Thyroid gland (tissue), 4 donors: ENCODE measurements at regions not wholly inside any gene's neighbourhood (a gene's known extent, or its start where the extent isn't known, plus 50 kb on each side); places are given as distances from the start of the nearest gene placed in this dataset.

Experiments
- DNase-seq, 2 donors: peaks; one replicate each; pipeline ENCODE4 v3.0.0-alpha.2; 2019
- H3K27ac ChIP-seq, 3 donors: fragments of 200-600 bp; sonication (generic); 1 replicate in 2 of 3; 2 replicates in 1 of 3; pipeline ENCODE4 v1.5.1; 2016 to 2019; ENCODE audit warnings: mild to moderate bottlenecking in 1 of 3, moderate library complexity in 1 of 3
- H3K27me3 ChIP-seq: fragments of 200-600 bp; sonication (generic); one replicate; pipeline ENCODE4 v1.5.1; 2019
- H3K36me3 ChIP-seq, 2 donors: fragments of 200-600 bp; sonication (generic); one replicate each; pipeline ENCODE4 v1.5.1; 2016 to 2019
- H3K4me1 ChIP-seq, 2 donors: fragments of 200-600 bp; sonication (generic); one replicate each; pipeline ENCODE4 v1.5.1; 2017 to 2019
- H3K4me3 ChIP-seq, 3 donors: fragments of 200-600 bp; sonication (generic); replicated peaks in 1 of 3; 1 replicate in 2 of 3; 2 replicates in 1 of 3; pipeline ENCODE4 v1.5.1; 2016; ENCODE audit warnings: mild to moderate bottlenecking in 1 of 3
- H3K9me3 ChIP-seq: fragments of 200-600 bp; sonication (generic); one replicate; pipeline ENCODE4 v1.5.1; 2017
- POLR2A ChIP-seq, 2 donors: fragments of 450-650 bp; IDR thresholded peaks; one replicate each; pipeline ENCODE4 v1.6.1; 2017; ENCODE audit warnings: antibody characterized with exemption in 2 of 2, mild to moderate bottlenecking in 2 of 2, moderate library complexity in 1 of 2
- WGBS, 2 donors: methylation state at CpG; one replicate each; pipeline ENCODE4 v1.1.5; 2017; 5-methylcytosine and 5-hydroxymethylcytosine counted together
- intact Hi-C: fragments of 100-400 bp; cut with DNase I; formaldehyde crosslinking; loops from one replicate; pipeline ENCODE4 v1.15.1; 2023
- TF ChIP-seq, protein P1 (sequence below), 6 experiments: fragments of 200-600 bp in 3 of 6; fragments of 450-650 bp in 3 of 6; sonication (generic) in 3 of 6; IDR thresholded peaks; one replicate each; pipeline ENCODE4 v1.5.1; 2016 to 2019; ENCODE audit warnings: antibody characterized with exemption in 6 of 6, mild to moderate bottlenecking in 2 of 6, inconsistent platforms in 1 of 6, moderate library complexity in 1 of 6

- Histone ChIP-seq H3K4me3 (no peak overlapping the region), H3K9me3 (no peaks in the 10 kb centered on the region), H3K27ac (no peak overlapping the region), H3K4me1 (peaks cover 5 to 7% of the 10 kb centered on the region in 2 donors), H3K27me3 (no peaks in the 10 kb centered on the region), H3K36me3 (no peaks in the 10 kb centered on the region)
- intact Hi-C loops: no loop called here
- no peak for DNase-seq
- WGBS, 2 donors: 75 to 83% methylated on average over 3 of the region's 3 CpGs
- no peak for TF ChIP-seq POLR2A (IDR thresholded peaks at IDR 0.05)
- TF ChIP-seq, protein P1, sequence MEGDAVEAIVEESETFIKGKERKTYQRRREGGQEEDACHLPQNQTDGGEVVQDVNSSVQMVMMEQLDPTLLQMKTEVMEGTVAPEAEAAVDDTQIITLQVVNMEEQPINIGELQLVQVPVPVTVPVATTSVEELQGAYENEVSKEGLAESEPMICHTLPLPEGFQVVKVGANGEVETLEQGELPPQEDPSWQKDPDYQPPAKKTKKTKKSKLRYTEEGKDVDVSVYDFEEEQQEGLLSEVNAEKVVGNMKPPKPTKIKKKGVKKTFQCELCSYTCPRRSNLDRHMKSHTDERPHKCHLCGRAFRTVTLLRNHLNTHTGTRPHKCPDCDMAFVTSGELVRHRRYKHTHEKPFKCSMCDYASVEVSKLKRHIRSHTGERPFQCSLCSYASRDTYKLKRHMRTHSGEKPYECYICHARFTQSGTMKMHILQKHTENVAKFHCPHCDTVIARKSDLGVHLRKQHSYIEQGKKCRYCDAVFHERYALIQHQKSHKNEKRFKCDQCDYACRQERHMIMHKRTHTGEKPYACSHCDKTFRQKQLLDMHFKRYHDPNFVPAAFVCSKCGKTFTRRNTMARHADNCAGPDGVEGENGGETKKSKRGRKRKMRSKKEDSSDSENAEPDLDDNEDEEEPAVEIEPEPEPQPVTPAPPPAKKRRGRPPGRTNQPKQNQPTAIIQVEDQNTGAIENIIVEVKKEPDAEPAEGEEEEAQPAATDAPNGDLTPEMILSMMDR (IDR thresholded peaks at IDR 0.05): no peak
Measured at GRCh38 chr3:24545887-24546286, 51.2 kb upstream of the THRB start.

GRCh38 chr3:24548278-24548677 lies 53.6 kb upstream of the THRB start:
- Histone ChIP-seq H3K36me3 (no peaks in the 10 kb centered on the region), H3K27ac (peak overlapping the region in 1 of 3 donors; percentile 13), H3K4me1 (peaks cover 5 to 7% of the 10 kb centered on the region in 2 donors), H3K4me3 (no peak overlapping the region), H3K27me3 (no peaks in the 10 kb centered on the region), H3K9me3 (no peaks in the 10 kb centered on the region)
- 20 to 21% methylated on average over 2 of the region's 2 CpGs for WGBS, 2 donors
- DNase-seq: peak in 1 of 2 donors; percentile 18
- TF ChIP-seq POLR2A (IDR thresholded peaks at IDR 0.05): no peak
- intact Hi-C loops: no loop called here

DNA sequence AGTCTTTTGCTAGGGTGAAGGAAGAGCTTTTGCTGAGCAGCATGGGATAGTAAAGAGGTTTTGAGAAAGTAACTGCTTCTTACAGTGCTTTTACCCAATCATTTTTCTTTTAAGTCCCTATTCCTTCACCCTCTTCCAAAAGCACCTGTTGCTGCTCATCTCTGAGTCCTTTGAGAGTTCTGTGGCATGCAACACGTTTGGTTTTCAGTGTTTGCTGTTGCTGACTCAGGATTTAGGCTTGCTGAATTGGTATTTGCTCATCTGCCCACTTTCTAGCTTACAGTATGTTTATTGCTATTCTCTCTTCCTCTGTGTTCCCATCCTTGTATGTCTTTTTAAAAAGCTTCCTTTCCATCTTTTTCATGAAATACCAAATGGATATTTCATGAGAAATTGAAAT lies 55.9 kb upstream of the THRB start:
- peaks cover 5 to 7% of the 10 kb centered on the region in 2 donors for H3K4me1 ChIP-seq
- TF ChIP-seq, protein P1 (IDR thresholded peaks at IDR 0.05): no peak
- TF ChIP-seq POLR2A (IDR thresholded peaks at IDR 0.05): no peak
- H3K4me3 ChIP-seq: no peak overlapping the region
- intact Hi-C loops: no loop called here
- DNase-seq: no peak
- no peak overlapping the region for H3K27ac ChIP-seq
- H3K27me3 ChIP-seq: no peaks in the 10 kb centered on the region
- H3K36me3 ChIP-seq: no peaks in the 10 kb centered on the region
- H3K9me3 ChIP-seq: no peaks in the 10 kb centered on the region
- WGBS, 2 donors: 33 to 43% methylated on average over 1 of the region's 1 CpG

DNA sequence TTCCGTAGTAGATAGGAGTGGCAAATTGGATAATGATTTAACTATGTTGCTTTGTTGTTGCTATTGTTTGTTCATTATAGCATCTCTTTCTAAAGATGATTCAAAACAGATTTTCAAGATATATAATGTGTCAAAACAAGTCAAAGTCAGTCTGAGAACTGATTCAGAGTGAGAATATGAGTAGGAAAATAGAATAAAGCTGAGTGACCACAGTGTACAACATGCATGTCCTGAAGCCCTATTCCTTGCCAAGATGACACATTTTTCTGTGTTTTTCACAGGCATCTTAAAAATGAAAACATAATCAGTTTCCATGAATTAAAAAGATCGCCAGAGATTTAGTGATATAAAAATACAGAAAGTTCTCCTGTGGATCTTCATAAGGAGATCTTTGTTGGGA lies 57.0 kb upstream of the THRB start:
- Histone ChIP-seq H3K27me3 (no peaks in the 10 kb centered on the region), H3K4me3 (no peak overlapping the region), H3K9me3 (no peaks in the 10 kb centered on the region), H3K27ac (no peak overlapping the region), H3K4me1 (peaks cover 5 to 7% of the 10 kb centered on the region in 2 donors), H3K36me3 (no peaks in the 10 kb centered on the region)
- DNase-seq: no peak
- TF ChIP-seq, protein P1 (IDR thresholded peaks at IDR 0.05): no peak
- no peak for TF ChIP-seq POLR2A (IDR thresholded peaks at IDR 0.05)
- 85 to 87% methylated on average over 2 of the region's 2 CpGs for WGBS, 2 donors
- intact Hi-C loops: no loop called here

DNA sequence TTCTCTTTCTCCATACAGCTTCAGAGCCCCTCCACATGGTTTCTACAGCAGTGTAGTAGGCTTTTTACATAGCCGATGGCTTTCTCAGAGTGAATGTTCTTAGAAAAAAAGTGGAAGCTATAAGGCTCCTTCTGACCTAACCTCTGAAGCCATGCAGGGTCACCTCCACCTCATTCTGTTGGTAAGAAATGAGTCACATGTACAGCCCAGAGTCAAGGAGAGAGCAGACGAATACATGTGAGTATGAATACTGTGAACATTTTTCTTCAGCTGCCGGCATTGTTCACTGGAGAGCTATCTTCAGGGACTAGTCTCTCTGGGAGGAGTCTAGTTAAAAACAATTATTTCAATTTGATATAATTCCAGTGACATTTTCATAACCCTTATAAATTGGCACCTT lies 68.2 kb upstream of the THRB start:
- no peaks in the 10 kb centered on the region for H3K4me1 ChIP-seq
- no peak overlapping the region for H3K27ac ChIP-seq
- H3K9me3 ChIP-seq: no peaks in the 10 kb centered on the region
- H3K27me3 ChIP-seq: no peaks in the 10 kb centered on the region
- intact Hi-C loops: no loop called here
- H3K4me3 ChIP-seq: no peak overlapping the region
- no peak for TF ChIP-seq POLR2A (IDR thresholded peaks at IDR 0.05)
- 96 to 97% methylated on average over 3 of the region's 3 CpGs for WGBS, 2 donors
- H3K36me3 ChIP-seq: no peaks in the 10 kb centered on the region
- DNase-seq: no peak

DNA sequence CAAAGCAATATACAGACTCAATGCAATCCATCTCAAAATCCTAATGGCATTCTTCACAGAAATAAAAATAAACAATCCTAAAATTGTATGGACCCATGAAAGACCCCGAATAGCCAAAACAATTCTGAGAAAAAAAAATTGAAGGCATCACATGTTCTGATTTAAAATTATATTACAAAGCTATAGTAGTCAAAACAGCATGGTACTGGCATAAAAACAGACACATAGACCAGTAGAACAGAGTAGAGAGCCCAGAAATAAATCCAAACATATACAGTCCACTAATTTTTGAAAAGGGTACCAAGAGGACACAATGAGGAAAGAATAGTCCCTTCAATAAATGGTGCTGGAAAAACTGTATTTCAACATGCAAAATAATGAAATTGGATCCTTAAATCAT lies 70.4 kb upstream of the THRB start:
- H3K4me3 ChIP-seq: no peak overlapping the region
- 71 to 73% methylated on average over 1 of the region's 1 CpG for WGBS, 2 donors
- no peaks in the 10 kb centered on the region for H3K36me3 ChIP-seq
- no peaks in the 10 kb centered on the region for H3K4me1 ChIP-seq
- no peak for DNase-seq
- no peaks in the 10 kb centered on the region for H3K27me3 ChIP-seq
- H3K9me3 ChIP-seq: no peaks in the 10 kb centered on the region
- no peak overlapping the region for H3K27ac ChIP-seq
- TF ChIP-seq, protein P1 (IDR thresholded peaks at IDR 0.05): no peak
- TF ChIP-seq POLR2A (IDR thresholded peaks at IDR 0.05): no peak
- intact Hi-C loops: no loop called here
